A549 (cell line): ENCODE measurements at regions not wholly inside any gene's neighbourhood (a gene's known extent, or its start where the extent isn't known, plus 50 kb on each side); places are given as distances from the start of the nearest gene placed in this dataset.

ENCODE experiments used
- ATAC-seq, 2 experiments: fragments of 200-7000 bp in 1 of 2; fragments of >200 bp in 1 of 2; cut with Nextera tagmentation in 1 of 2; cut with Tn5 transposase in 1 of 2; 3 replicates each; pipeline versions ENCODE4 v1.8.0 to v1.9.1; 2018 to 2020; ENCODE audit warnings: mild to moderate bottlenecking in 1 of 2, moderate library complexity in 1 of 2
- CTCF ChIA-PET: fragments of 300-600 bp; sonication (Branson Sonifier 250); formaldehyde crosslinking; extraction: SDS; loops from one replicate; lab custom pipeline; 2021; ENCODE audit warnings: antibody characterized with exemption, inconsistent platforms; lab: Yijun Ruan, JAX
- POLR2A ChIA-PET: fragments of 350-600 bp; formaldehyde crosslinking; extraction: SDS; loops from one replicate; lab custom pipeline; 2021; ENCODE audit warnings: antibody characterized with exemption, inconsistent platforms; lab: Yijun Ruan, JAX
- DNase-seq, 2 experiments: peaks; one replicate each; pipeline versions ENCODE4 v3.0.0 to v3.0.0-alpha.2; 2011 to 2016; ENCODE audit warnings: low read depth in 1 of 2, low spot score in 1 of 2
- FAIRE-seq: peaks from 2 replicates; lab custom pipeline; 2011; peaks lifted over from hg19 to GRCh38; lab: Jason Lieb, UNC
- H3K27ac ChIP-seq, 2 experiments: fragments of >200 bp; sonication (Bioruptor Twin); formaldehyde crosslinking; 3 replicates each; pipeline ENCODE4 v1.5.1; 2016 to 2017
- H3K4me1 ChIP-seq: fragments of >200 bp; sonication (Bioruptor Twin); formaldehyde crosslinking; 3 replicates; pipeline ENCODE4 v1.6.1; 2016
- H3K4me2 ChIP-seq: fragments of >200 bp; sonication (Bioruptor Twin); formaldehyde crosslinking; 3 replicates; pipeline ENCODE4 v1.6.1; 2016
- H3K4me3 ChIP-seq: fragments of >200 bp; sonication (Bioruptor Twin); formaldehyde crosslinking; 3 replicates; pipeline ENCODE4 v1.5.1; 2016
- H3K9me3 ChIP-seq: fragments of >200 bp; sonication (Bioruptor Twin); formaldehyde crosslinking; 3 replicates; pipeline ENCODE4 v1.6.1; 2016
- BHLHE40 ChIP-seq: IDR thresholded peaks from 2 replicates; pipeline ENCODE4 v1.6.1; 2012; ENCODE audit warnings: low read depth, low read length, inconsistent platforms
- CEBPB ChIP-seq, 2 experiments: fragments of >200 bp in 1 of 2; sonication (Bioruptor Twin) in 1 of 2; formaldehyde crosslinking in 1 of 2; IDR thresholded peaks; 2 replicates each; pipeline ENCODE4 v1.6.1; 2012 to 2016
- CHD4 ChIP-seq: fragments of 200-600 bp; sonication (generic); IDR thresholded peaks from 2 replicates; pipeline ENCODE4 v1.6.1; 2016; ENCODE audit warnings: antibody characterized with exemption, mild to moderate bottlenecking, borderline replicate concordance
- EP300 ChIP-seq, 2 experiments: fragments of >200 bp; sonication (Bioruptor Twin); formaldehyde crosslinking; IDR thresholded peaks; 2 replicates in 1 of 2; 3 replicates in 1 of 2; pipeline ENCODE4 v1.6.1; 2016 to 2017
- FOSB ChIP-seq: fragments of 250-450 bp; sonication (Bioruptor Pico); IDR thresholded peaks from 2 replicates; pipeline ENCODE4 v1.5.0; 2020; ENCODE audit warnings: mild to moderate bottlenecking, moderate library complexity
- FOSL2 ChIP-seq, 2 experiments: fragments of 450-650 bp in 1 of 2; fragments of >200 bp in 1 of 2; sonication (Bioruptor Twin) in 1 of 2; formaldehyde crosslinking; IDR thresholded peaks; 2 replicates each; pipeline versions ENCODE4 v1.5.0 to v1.6.1; 2016 to 2020; ENCODE audit warnings: mild to moderate bottlenecking in 1 of 2, moderate library complexity in 1 of 2
- FOXS1 ChIP-seq: fragments of 250-450 bp; sonication (Bioruptor Pico); IDR thresholded peaks from 2 replicates; pipeline ENCODE4 v1.5.0; 2020; ENCODE audit warnings: mild to moderate bottlenecking, moderate library complexity
- HEYL ChIP-seq: fragments of 250-450 bp; sonication (Bioruptor Pico); IDR thresholded peaks from 2 replicates; pipeline ENCODE4 v1.8.0; 2021; ENCODE audit warnings: mild to moderate bottlenecking, moderate library complexity
- JUN ChIP-seq, 2 experiments: fragments of >200 bp; sonication (Bioruptor Twin); formaldehyde crosslinking; IDR thresholded peaks; 2 replicates in 1 of 2; 3 replicates in 1 of 2; pipeline ENCODE4 v1.6.1; 2016 to 2017
- MAFK ChIP-seq: fragments of 450-650 bp; IDR thresholded peaks from 2 replicates; pipeline ENCODE4 v1.6.1; 2014; ENCODE audit not compliant: partially characterized antibody
- MYC ChIP-seq: IDR thresholded peaks from 2 replicates; pipeline ENCODE4 v1.6.1; 2012; ENCODE audit warnings: mild to moderate bottlenecking, inconsistent platforms, low read length, improper control_type of control experiment, borderline replicate concordance
- NR3C1 ChIP-seq: fragments of >200 bp; sonication (Bioruptor Twin); formaldehyde crosslinking; IDR thresholded peaks from 3 replicates; pipeline ENCODE4 v1.6.1; 2017
- RCOR1 ChIP-seq: fragments of 150-350 bp; IDR thresholded peaks from 2 replicates; pipeline ENCODE4 v1.6.1; 2014; ENCODE audit warnings: antibody characterized with exemption, low read length, low read depth
- RNF2 ChIP-seq: fragments of 200-600 bp; sonication (generic); IDR thresholded peaks from 2 replicates; pipeline ENCODE4 v1.6.1; 2016; ENCODE audit warnings: low read depth, mild to moderate bottlenecking, antibody characterized with exemption, moderate library complexity, borderline replicate concordance
- TP53 ChIP-seq: fragments of 250-450 bp; sonication (Bioruptor Pico); IDR thresholded peaks from 2 replicates; pipeline ENCODE4 v1.5.0; 2021; ENCODE audit warnings: mild to moderate bottlenecking, moderate library complexity
- ZC3H11A ChIP-seq: fragments of 450-650 bp; IDR thresholded peaks from 2 replicates; pipeline ENCODE4 v1.6.1; 2014; ENCODE audit warnings: antibody characterized with exemption, mild to moderate bottlenecking
- ZNF302 ChIP-seq: fragments of 250-450 bp; sonication (Bioruptor Pico); IDR thresholded peaks from 2 replicates; pipeline ENCODE4 v1.9.0; 2021; ENCODE audit warnings: inconsistent platforms, mild to moderate bottlenecking, moderate library complexity
- WGBS: methylation state at CpG from one replicate; pipeline ENCODE4 v1.1.6; 2017; ENCODE audit errors: missing lambda C conversion rate; 5-methylcytosine and 5-hydroxymethylcytosine counted together
- TF ChIP-seq, protein P1 (sequence below): fragments of 250-450 bp; sonication (Bioruptor Pico); IDR thresholded peaks from 2 replicates; pipeline ENCODE4 v1.5.0; 2021; ENCODE audit warnings: mild to moderate bottlenecking, moderate library complexity, borderline replicate concordance
- TF ChIP-seq, protein P2 (sequence below): fragments of 250-450 bp; sonication (Bioruptor Pico); IDR thresholded peaks from 2 replicates; pipeline ENCODE4 v1.5.0; 2020; ENCODE audit warnings: low read depth, mild to moderate bottlenecking, moderate library complexity
- TF ChIP-seq, protein P3 (sequence below): IDR thresholded peaks from 2 replicates; pipeline ENCODE4 v1.6.1; 2012
- TF ChIP-seq, protein P4 (sequence below): fragments of 200-600 bp; sonication (generic); IDR thresholded peaks from 2 replicates; pipeline ENCODE4 v1.6.1; 2016; ENCODE audit warnings: antibody characterized with exemption, mild to moderate bottlenecking, moderate library complexity

DNA sequence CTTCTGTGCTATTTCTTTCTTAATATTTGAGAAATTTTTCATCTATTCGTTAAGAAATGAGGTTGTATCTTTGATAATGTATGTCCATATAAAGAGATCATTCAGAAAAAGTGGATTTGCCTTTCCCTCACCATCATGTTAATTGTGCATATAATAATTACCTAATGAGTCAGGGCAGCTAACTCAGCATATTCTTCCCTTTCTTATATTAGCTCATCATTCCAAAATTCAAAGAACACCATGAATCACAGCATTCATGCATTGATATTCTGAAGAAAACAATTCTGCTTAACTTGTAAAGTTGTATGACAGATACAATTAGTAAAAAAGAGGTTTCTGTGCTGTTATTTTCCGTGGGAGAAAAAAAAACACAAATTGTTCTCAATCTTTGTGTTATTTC, 630.6 kb downstream of the TLE1 start:
- POLR2A ChIA-PET: no interaction called here
- 20% methylated on average over 2 of the region's 2 CpGs for WGBS
- Histone ChIP-seq H3K27ac (no peak overlapping the region), H3K4me2 (no peak overlapping the region), H3K4me1 (no peaks in the 10 kb centered on the region), H3K4me3 (no peak overlapping the region), H3K9me3 (peaks cover 23% of the 10 kb centered on the region)
- ATAC-seq (no peak), FAIRE-seq (no peak), DNase-seq (no peak)
- CTCF ChIA-PET: no interaction called here
- peak; percentile 57 for TF ChIP-seq MAFK
- TF ChIP-seq, protein P1, sequence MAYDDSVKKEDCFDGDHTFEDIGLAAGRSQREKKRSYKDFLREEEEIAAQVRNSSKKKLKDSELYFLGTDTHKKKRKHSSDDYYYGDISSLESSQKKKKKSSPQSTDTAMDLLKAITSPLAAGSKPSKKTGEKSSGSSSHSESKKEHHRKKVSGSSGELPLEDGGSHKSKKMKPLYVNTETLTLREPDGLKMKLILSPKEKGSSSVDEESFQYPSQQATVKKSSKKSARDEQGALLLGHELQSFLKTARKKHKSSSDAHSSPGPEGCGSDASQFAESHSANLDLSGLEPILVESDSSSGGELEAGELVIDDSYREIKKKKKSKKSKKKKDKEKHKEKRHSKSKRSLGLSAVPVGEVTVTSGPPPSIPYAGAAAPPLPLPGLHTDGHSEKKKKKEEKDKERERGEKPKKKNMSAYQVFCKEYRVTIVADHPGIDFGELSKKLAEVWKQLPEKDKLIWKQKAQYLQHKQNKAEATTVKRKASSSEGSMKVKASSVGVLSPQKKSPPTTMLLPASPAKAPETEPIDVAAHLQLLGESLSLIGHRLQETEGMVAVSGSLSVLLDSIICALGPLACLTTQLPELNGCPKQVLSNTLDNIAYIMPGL: no peak
- TF ChIP-seq NR3C1: no peak

DNA sequence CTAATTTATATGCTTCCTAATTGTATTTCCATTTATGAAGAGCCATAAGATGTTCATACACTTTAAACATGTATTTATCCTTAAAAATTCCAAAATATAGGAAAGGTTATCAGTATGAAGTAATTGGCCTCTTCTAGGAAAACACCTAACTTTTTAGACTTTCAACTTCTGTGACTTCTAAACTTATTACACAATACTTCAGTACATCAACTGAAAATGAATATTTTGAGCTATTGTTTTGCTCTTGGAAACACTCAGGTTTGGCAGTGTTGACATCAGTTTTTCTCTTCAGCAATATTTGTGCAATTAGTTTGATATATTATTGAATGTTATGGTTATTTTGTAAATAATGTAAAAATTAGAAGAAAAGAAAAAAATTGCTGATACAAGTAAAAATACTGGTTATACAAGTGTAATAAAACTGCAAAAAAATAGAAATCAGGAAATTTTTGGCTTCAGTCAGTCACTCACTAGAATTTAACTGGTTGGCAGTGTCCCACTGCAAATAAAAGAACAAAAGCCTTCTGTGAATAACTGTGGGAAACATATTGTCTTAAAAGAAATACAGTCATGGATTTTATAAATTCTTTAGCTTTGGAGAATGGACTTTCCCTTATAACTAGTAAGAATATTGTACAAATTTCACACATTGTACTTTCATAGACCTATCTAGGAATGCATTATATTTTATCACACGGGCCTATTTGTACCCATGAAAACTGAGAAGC, 635.9 kb downstream of the TLE1 start:
- H3K4me3 ChIP-seq: no peak overlapping the region
- POLR2A ChIA-PET: no interaction called here
- WGBS: 21% methylated on average over 1 of the region's 1 CpG
- no peak overlapping the region for H3K4me2 ChIP-seq
- FAIRE-seq: no peak
- TF ChIP-seq EP300 (IDR thresholded peaks at IDR 0.05) (no peak), MAFK (peak; percentile 80)
- TF ChIP-seq, all 56 proteins: peak for 1
- CTCF ChIA-PET: interaction anchor here (0.9 to 1.0 kb wide), 2 partner anchors 11 to 50 kb away, joined by 3 read pairs; no protein-coding TSS in a partner anchor
- Histone ChIP-seq H3K4me1 (no peaks in the 10 kb centered on the region), H3K9me3 (no peaks in the 10 kb centered on the region), H3K27ac (no peak overlapping the region)
- ATAC-seq: no peak
- DNase-seq: no peak

DNA sequence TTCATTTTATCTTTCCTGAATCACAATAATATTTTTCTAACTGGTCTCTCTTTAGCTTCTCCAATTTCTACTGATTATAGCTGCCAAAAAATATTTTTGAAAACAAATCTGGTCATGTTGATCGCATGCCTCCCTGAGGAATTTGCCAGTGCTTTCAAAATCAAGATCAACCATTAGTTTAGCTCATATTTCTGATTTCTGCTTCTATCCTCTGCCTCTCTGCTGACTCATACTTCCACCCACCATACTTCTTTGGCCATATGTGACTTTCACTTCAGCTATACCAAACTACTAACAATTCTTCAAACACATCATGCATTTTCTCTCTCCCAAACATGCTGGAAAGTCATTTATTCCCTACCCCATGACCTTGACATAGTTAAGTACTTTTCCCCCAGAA, 636.5 kb downstream of the TLE1 start:
- Histone ChIP-seq H3K4me1 (no peaks in the 10 kb centered on the region), H3K27ac (no peak overlapping the region)
- ATAC-seq (no peak), DNase-seq (no peak)
- WGBS: 94% methylated on average over 1 of the region's 1 CpG
- TF ChIP-seq CEBPB (IDR thresholded peaks at IDR 0.05): no peak
- TF ChIP-seq FOSL2 (IDR thresholded peaks at IDR 0.05): no peak
- TF ChIP-seq FOSL2 (CRISPR knock-in tag; IDR thresholded peaks at IDR 0.05): no peak
- no peak for TF ChIP-seq CHD4
- TF ChIP-seq, protein P2, sequence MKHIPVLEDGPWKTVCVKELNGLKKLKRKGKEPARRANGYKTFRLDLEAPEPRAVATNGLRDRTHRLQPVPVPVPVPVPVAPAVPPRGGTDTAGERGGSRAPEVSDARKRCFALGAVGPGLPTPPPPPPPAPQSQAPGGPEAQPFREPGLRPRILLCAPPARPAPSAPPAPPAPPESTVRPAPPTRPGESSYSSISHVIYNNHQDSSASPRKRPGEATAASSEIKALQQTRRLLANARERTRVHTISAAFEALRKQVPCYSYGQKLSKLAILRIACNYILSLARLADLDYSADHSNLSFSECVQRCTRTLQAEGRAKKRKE (CRISPR knock-in tag): no peak
- no peak for TF ChIP-seq ZNF302 (CRISPR knock-in tag)
- no peak for TF ChIP-seq RNF2
- TF ChIP-seq, protein P3, sequence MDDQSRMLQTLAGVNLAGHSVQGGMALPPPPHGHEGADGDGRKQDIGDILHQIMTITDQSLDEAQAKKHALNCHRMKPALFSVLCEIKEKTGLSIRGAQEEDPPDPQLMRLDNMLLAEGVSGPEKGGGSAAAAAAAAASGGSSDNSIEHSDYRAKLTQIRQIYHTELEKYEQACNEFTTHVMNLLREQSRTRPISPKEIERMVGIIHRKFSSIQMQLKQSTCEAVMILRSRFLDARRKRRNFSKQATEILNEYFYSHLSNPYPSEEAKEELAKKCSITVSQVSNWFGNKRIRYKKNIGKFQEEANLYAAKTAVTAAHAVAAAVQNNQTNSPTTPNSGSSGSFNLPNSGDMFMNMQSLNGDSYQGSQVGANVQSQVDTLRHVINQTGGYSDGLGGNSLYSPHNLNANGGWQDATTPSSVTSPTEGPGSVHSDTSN: no peak
- TF ChIP-seq FOXS1: no peak
- TF ChIP-seq, all 56 proteins: peak for 0
- no peak overlapping the region for H3K4me3 ChIP-seq
- no peak overlapping the region for H3K4me2 ChIP-seq
- ChIA-PET CTCF (interaction anchor here (0.9 to 1.0 kb wide), 2 partner anchors 11 to 51 kb away, joined by 3 read pairs; no protein-coding TSS in a partner anchor), POLR2A (no interaction called here)
- H3K9me3 ChIP-seq: no peaks in the 10 kb centered on the region
- no peak for FAIRE-seq

DNA sequence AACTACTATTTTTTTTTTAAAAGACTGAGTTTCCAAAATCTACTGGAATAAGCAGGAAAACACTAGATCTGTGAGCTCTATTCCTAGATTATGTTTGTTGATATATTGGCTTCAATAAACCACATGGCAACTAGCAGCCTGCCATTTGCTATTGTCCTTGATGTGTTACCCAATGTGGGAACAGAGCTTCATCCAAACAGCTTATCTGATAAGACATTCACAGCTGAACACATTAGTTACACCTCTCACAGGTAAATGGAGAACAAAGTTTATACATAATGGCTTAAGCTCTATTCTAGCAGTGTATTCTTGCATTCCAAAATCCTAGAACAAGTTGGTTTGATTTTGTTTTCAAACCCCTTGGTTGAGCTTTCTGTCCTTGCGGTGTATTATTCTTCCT, 642.1 kb downstream of the TLE1 start:
- Histone ChIP-seq H3K4me2 (no peak overlapping the region), H3K4me3 (no peak overlapping the region), H3K27ac (no peak overlapping the region), H3K9me3 (no peaks in the 10 kb centered on the region), H3K4me1 (no peaks in the 10 kb centered on the region)
- FAIRE-seq (no peak), DNase-seq (no peak), ATAC-seq (no peak)
- WGBS: 93% methylated on average over 1 of the region's 1 CpG
- ChIA-PET CTCF (no interaction called here), POLR2A (no interaction called here)
- TF ChIP-seq, protein P4, sequence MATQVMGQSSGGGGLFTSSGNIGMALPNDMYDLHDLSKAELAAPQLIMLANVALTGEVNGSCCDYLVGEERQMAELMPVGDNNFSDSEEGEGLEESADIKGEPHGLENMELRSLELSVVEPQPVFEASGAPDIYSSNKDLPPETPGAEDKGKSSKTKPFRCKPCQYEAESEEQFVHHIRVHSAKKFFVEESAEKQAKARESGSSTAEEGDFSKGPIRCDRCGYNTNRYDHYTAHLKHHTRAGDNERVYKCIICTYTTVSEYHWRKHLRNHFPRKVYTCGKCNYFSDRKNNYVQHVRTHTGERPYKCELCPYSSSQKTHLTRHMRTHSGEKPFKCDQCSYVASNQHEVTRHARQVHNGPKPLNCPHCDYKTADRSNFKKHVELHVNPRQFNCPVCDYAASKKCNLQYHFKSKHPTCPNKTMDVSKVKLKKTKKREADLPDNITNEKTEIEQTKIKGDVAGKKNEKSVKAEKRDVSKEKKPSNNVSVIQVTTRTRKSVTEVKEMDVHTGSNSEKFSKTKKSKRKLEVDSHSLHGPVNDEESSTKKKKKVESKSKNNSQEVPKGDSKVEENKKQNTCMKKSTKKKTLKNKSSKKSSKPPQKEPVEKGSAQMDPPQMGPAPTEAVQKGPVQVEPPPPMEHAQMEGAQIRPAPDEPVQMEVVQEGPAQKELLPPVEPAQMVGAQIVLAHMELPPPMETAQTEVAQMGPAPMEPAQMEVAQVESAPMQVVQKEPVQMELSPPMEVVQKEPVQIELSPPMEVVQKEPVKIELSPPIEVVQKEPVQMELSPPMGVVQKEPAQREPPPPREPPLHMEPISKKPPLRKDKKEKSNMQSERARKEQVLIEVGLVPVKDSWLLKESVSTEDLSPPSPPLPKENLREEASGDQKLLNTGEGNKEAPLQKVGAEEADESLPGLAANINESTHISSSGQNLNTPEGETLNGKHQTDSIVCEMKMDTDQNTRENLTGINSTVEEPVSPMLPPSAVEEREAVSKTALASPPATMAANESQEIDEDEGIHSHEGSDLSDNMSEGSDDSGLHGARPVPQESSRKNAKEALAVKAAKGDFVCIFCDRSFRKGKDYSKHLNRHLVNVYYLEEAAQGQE: no peak
- no peak for TF ChIP-seq BHLHE40
- TF ChIP-seq TP53 (CRISPR knock-in tag): no peak
- no peak for TF ChIP-seq ZC3H11A
- TF ChIP-seq FOSB: no peak
- no peak for TF ChIP-seq MYC
- no peak for TF ChIP-seq JUN (IDR thresholded peaks at IDR 0.05)
- no peak for TF ChIP-seq RCOR1
- TF ChIP-seq, protein P2 (CRISPR knock-in tag): no peak
- TF ChIP-seq HEYL (CRISPR knock-in tag): no peak
